GM10248 (cell line): ENCODE measurements at regions not wholly inside any gene's neighbourhood (a gene's known extent, or its start where the extent isn't known, plus 50 kb on each side); places are given as distances from the start of the nearest gene placed in this dataset.

Source experiments
- CTCF ChIA-PET: fragments of 300-600 bp; sonication (Branson Sonifier 250); formaldehyde crosslinking; extraction: SDS; loops from one replicate; lab custom pipeline; 2021; ENCODE audit warnings: antibody characterized with exemption; lab: Yijun Ruan, JAX
- POLR2A ChIA-PET: fragments of 350-650 bp; sonication (Branson Sonifier 250); formaldehyde crosslinking; extraction: SDS; loops from one replicate; lab custom pipeline; 2020; ENCODE audit warnings: antibody characterized with exemption; lab: Yijun Ruan, JAX
- DNase-seq: peaks from one replicate; pipeline ENCODE4 v3.0.0; 2012; ENCODE audit errors: extremely low spot score
- CTCF ChIP-seq: IDR thresholded peaks from 2 replicates; pipeline ENCODE4 v1.5.1; 2012; ENCODE audit warnings: mild to moderate bottlenecking, low read depth; ENCODE audit errors: extremely low read depth, missing control alignments, control extremely low read depth

- POLR2A ChIA-PET: no interaction called here
- CTCF ChIA-PET: interaction anchor here (1.0 to 1.8 kb wide), 3 partner anchors 11 to 22 kb away, joined by 3 to 7 read pairs (median 4); no protein-coding TSS in a partner anchor
Observed at GRCh38 chr2:226030788-226031646, 631.5 kb downstream of the NYAP2 start.

GRCh38 chr2:226030369-226030768, 630.9 kb downstream of the NYAP2 start:
- TF ChIP-seq CTCF: no peak
- ChIA-PET POLR2A (no interaction called here), CTCF (interaction anchor here (1.0 kb wide), 1 partner anchor 23 kb away, joined by 3 read pairs; no protein-coding TSS in a partner anchor)
- no peak for DNase-seq

More at GRCh38 chr2:226030788-226031646, 631.5 kb downstream of the NYAP2 start:
- TF ChIP-seq CTCF: no peak
- peak; percentile 16 for DNase-seq

DNA sequence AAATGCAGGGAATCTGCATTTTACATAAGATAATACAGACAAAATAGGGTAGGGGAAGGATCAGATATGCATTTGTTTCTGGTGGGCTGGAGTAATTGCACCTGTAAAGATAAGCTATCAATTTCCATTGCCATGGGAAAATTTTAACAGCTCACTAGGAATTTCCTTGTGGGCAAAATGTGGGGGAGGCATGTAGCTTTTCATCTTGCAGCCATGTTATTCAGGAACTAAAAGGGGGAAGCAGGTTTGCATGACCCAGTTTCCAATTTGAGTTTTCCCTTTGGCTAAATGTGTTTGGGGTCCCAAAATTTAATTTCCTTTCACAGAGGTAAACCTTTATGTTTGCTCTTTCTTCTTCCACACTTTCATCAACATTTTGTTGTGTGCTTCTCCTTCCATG, 624.4 kb downstream of the NYAP2 start:
- ChIA-PET POLR2A (no interaction called here), CTCF (no interaction called here)
- no peak for TF ChIP-seq CTCF
- no peak for DNase-seq

- TF ChIP-seq CTCF: no peak
- ChIA-PET CTCF (no interaction called here), POLR2A (no interaction called here)
- no peak for DNase-seq
Observed at GRCh38 chr2:226023383-226023782, 623.9 kb downstream of the NYAP2 start.

- CTCF ChIA-PET: no interaction called here
- DNase-seq: no peak
- no peak for TF ChIP-seq CTCF
- POLR2A ChIA-PET: no interaction called here
Observed at GRCh38 chr2:226020956-226021355, 621.4 kb downstream of the NYAP2 start.

GRCh38 chr2:226020176-226020575, 620.7 kb downstream of the NYAP2 start:
- no peak for TF ChIP-seq CTCF
- POLR2A ChIA-PET: no interaction called here
- DNase-seq: no peak
- CTCF ChIA-PET: no interaction called here
